HL-60 (cell line): ENCODE measurements at regions not wholly inside any gene's neighbourhood (a gene's known extent, or its start where the extent isn't known, plus 50 kb on each side); places are given as distances from the start of the nearest gene placed in this dataset.
"Not testable (repeated sequence)": the region's sequence is repeated elsewhere in the genome, so short reads cannot be mapped to it uniquely, and the experiment has no call there.

Source experiments
- DNase-seq, 2 experiments: peaks; one replicate each; pipeline ENCODE4 v3.0.0-alpha.2; 2010 to 2020; ENCODE audit warnings: low read depth in 1 of 2, low spot score in 1 of 2
- H3K27ac ChIP-seq: fragments of 250-450 bp; sonication (Bioruptor Pico); replicated peaks from 2 replicates; pipeline ENCODE4 v1.5.1; 2020; ENCODE audit warnings: mild to moderate bottlenecking, moderate library complexity
- H3K27me3 ChIP-seq: fragments of 250-450 bp; sonication (Bioruptor Pico); 2 replicates; pipeline ENCODE4 v1.5.1; 2021; ENCODE audit warnings: mild to moderate bottlenecking, moderate library complexity; ENCODE audit not compliant: insufficient read depth, poor library complexity, severe bottlenecking
- H3K4me3 ChIP-seq: replicated peaks from 2 replicates; pipeline ENCODE4 v1.5.1; 2011; ENCODE audit warnings: mild to moderate bottlenecking, control low read depth, low read length; ENCODE audit not compliant: insufficient read depth
- GABPA ChIP-seq: IDR thresholded peaks from 2 replicates; pipeline ENCODE4 v1.6.1; 2012; ENCODE audit warnings: low read depth
- POLR2AphosphoS5 ChIP-seq: IDR thresholded peaks from 2 replicates; pipeline ENCODE4 v1.6.1; 2012; ENCODE audit warnings: low read depth
- SPI1 ChIP-seq: IDR thresholded peaks from 2 replicates; pipeline ENCODE4 v1.6.1; 2012; ENCODE audit warnings: low read depth, mild to moderate bottlenecking, borderline replicate concordance
- TF ChIP-seq, protein P1 (sequence below): IDR thresholded peaks from one replicate; pipeline ENCODE4 v1.5.1; 2011; ENCODE audit warnings: low read length, control low read depth, inconsistent platforms; ENCODE audit not compliant: insufficient read depth
- TF ChIP-seq, protein P2 (sequence below): IDR thresholded peaks from 2 replicates; pipeline ENCODE4 v1.6.1; 2012; ENCODE audit warnings: low read depth; ENCODE audit not compliant: insufficient replicate concordance

DNA sequence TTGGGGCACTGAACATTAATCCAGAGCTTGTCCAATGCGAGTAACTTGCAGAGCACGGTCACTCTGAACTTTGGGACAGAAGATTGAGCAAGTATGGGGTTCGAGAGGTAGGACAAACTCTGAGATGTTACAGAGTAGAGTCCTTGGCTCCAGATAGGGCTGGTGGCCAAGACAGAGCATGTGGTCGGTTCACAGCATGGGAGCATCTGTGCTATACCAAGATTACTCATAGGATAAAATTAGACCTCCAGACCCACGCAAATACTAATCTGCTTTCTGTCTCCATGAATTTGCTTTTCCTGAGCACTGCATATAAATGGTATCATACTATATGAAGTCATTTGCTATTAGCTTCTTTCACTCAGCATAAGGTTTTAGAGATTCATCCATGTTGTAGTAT lies 93.4 kb upstream of the TBX5 start:
- Histone ChIP-seq H3K27me3 (peaks cover 12% of the 10 kb centered on the region), H3K27ac (no peak overlapping the region), H3K4me3 (no peak overlapping the region)
- TF ChIP-seq POLR2AphosphoS5, result no peak
- TF ChIP-seq, protein P1, sequence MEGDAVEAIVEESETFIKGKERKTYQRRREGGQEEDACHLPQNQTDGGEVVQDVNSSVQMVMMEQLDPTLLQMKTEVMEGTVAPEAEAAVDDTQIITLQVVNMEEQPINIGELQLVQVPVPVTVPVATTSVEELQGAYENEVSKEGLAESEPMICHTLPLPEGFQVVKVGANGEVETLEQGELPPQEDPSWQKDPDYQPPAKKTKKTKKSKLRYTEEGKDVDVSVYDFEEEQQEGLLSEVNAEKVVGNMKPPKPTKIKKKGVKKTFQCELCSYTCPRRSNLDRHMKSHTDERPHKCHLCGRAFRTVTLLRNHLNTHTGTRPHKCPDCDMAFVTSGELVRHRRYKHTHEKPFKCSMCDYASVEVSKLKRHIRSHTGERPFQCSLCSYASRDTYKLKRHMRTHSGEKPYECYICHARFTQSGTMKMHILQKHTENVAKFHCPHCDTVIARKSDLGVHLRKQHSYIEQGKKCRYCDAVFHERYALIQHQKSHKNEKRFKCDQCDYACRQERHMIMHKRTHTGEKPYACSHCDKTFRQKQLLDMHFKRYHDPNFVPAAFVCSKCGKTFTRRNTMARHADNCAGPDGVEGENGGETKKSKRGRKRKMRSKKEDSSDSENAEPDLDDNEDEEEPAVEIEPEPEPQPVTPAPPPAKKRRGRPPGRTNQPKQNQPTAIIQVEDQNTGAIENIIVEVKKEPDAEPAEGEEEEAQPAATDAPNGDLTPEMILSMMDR, result no peak
- TF ChIP-seq SPI1, result no peak
- TF ChIP-seq, protein P2, sequence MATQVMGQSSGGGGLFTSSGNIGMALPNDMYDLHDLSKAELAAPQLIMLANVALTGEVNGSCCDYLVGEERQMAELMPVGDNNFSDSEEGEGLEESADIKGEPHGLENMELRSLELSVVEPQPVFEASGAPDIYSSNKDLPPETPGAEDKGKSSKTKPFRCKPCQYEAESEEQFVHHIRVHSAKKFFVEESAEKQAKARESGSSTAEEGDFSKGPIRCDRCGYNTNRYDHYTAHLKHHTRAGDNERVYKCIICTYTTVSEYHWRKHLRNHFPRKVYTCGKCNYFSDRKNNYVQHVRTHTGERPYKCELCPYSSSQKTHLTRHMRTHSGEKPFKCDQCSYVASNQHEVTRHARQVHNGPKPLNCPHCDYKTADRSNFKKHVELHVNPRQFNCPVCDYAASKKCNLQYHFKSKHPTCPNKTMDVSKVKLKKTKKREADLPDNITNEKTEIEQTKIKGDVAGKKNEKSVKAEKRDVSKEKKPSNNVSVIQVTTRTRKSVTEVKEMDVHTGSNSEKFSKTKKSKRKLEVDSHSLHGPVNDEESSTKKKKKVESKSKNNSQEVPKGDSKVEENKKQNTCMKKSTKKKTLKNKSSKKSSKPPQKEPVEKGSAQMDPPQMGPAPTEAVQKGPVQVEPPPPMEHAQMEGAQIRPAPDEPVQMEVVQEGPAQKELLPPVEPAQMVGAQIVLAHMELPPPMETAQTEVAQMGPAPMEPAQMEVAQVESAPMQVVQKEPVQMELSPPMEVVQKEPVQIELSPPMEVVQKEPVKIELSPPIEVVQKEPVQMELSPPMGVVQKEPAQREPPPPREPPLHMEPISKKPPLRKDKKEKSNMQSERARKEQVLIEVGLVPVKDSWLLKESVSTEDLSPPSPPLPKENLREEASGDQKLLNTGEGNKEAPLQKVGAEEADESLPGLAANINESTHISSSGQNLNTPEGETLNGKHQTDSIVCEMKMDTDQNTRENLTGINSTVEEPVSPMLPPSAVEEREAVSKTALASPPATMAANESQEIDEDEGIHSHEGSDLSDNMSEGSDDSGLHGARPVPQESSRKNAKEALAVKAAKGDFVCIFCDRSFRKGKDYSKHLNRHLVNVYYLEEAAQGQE, result no peak
- TF ChIP-seq GABPA, result no peak
- no peak for DNase-seq

DNA sequence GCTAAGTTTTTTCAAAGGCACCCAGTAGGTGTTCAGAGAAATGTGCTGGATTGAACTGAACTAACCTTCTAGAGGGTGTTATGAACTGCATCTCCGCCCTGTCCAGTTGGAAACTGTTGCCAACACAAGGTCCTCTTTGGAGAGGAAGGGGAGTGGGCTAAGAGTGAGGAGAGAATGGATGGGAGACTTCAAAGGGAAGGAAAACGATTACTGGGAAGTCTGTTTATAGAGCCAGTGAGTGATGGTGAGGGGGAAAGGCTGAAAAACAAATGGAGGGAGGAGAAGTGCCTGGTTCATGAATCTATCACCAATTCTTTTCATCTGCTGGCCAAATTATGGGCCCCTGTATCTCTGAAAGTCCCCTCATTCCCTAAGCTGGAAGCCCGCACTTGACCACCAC lies 86.0 kb upstream of the TBX5 start:
- Histone ChIP-seq H3K27me3 (no peaks in the 10 kb centered on the region), H3K27ac (no peak overlapping the region), H3K4me3 (no peak overlapping the region)
- TF ChIP-seq GABPA (no peak), SPI1 (no peak), POLR2AphosphoS5 (no peak)
- TF ChIP-seq, protein P2, result no peak
- TF ChIP-seq, protein P1, result no peak
- no peak for DNase-seq

DNA sequence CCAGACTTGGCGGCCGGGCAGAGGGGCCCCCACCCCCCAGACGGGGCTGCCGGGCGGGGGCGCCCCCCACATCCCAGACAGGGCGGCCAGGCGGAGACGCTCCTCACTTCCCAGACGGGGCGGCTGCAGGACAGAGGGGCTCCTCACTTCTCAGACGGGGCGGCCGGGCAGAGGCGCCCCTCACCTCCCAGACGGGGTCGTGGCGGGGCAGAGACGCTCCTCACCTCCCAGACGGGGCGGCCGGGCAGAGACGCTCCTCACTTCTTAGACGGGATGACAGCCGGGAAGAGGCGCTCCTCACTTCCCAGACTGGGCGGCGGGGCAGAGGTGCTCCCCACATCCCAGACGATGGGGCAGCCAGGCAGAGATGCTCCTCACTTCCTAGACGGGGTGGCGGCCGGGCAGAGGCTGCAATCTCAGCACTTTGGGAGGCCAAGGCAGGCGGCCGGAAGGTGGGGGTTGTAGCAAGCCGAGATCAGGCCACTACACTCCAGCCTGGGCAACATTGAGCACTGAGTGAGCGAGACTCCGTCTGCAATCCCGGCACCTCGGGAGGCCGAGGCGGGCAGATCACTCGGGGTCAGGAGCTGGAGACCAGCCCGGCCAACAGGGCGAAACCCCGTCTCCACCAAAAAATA lies 79.0 kb upstream of the TBX5 start:
- not testable (repeated sequence) for H3K4me3 ChIP-seq, DNase-seq, H3K27ac ChIP-seq
- H3K27me3 ChIP-seq, result peaks cover 17% of the 10 kb centered on the region

DNA sequence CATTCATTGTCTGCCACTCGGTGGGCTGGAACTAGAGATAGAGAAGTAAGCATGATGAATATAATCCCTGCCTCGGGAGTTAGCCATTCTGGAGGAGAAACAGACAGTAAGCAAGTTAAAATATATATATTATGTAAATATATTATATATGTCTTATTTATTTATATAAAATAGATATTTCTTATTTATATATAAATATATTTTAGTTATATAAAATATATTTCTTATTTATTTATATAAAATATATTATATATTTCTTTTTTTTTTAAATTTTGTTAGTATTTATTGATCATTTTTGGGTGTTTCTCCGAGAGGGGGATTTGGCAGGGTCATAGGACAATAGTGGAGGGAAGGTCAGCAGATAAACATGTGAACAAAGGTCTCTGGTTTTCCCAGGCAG lies 78.1 kb upstream of the TBX5 start:
- no peak for DNase-seq
- Histone ChIP-seq H3K4me3 (no peak overlapping the region), H3K27me3 (peaks cover 19% of the 10 kb centered on the region), H3K27ac (no peak overlapping the region)
- TF ChIP-seq, protein P1, result no peak
- TF ChIP-seq SPI1 (no peak), POLR2AphosphoS5 (no peak), GABPA (no peak)
- TF ChIP-seq, protein P2, result no peak
